ENCODE measurements at regions not wholly inside any gene's neighbourhood (a gene's known extent, or its start where the extent isn't known, plus 50 kb on each side); places are given as distances from the start of the nearest gene placed in this dataset.

DNA sequence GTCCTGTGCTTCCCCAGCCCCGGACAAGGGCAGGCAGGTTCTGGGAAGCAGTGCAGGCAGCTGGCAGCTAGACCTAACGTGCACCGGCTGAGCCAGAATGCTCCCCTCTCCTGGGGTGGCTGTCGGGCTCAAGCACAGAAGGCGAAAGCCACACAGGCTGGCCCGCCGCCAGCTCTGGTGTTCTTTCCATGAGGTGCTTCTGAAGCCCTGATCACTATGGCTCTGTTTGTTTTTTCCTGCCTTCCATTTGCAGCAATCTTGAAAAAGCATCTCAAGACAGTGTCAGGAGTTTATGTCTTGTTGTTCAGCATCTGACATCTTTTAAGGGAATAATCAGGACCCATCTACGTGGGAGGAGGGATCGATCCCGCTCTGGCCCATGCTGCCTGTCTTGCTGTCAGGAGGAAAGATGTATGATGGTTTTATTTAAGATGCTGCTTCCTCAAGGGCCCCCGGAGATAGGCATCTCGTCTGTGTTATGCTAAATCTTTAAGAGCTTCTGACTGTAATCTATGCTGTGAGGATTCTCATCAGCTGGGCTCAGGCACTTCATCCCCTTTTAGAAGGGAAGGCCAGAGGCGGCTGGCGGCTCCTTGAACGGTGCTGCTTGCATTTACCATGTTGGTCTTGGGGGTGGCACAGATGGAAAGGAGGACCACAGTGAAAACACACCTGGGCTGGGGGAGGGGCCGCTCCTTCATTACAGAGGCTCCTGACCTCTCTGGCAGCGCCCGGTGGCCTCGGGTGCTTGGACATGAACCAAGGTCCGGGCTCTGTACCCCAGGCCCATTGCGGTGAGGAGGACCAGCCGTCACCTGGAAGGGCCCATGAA, 118.5 kb upstream of the HDAC4 start:
- H3K36me3 Mint-ChIP-seq (ENCODE audit: low read depth) = no peaks in the 10 kb centered on the region
- no peak overlapping the region for H3K27ac Mint-ChIP-seq
- H3K9me3 Mint-ChIP-seq = no peaks in the 10 kb centered on the region
- H3K27me3 Mint-ChIP-seq (ENCODE audit: insufficient read depth) = peaks cover 7% of the 10 kb centered on the region
- intact Hi-C loops (cut with micrococcal nuclease) = no loop called here
- DNase-seq (ENCODE audit: low spot score) = no peak
- H3K4me3 Mint-ChIP-seq = no peak overlapping the region
- no peaks in the 10 kb centered on the region for H3K4me1 Mint-ChIP-seq (ENCODE audit: low read depth)

DNA sequence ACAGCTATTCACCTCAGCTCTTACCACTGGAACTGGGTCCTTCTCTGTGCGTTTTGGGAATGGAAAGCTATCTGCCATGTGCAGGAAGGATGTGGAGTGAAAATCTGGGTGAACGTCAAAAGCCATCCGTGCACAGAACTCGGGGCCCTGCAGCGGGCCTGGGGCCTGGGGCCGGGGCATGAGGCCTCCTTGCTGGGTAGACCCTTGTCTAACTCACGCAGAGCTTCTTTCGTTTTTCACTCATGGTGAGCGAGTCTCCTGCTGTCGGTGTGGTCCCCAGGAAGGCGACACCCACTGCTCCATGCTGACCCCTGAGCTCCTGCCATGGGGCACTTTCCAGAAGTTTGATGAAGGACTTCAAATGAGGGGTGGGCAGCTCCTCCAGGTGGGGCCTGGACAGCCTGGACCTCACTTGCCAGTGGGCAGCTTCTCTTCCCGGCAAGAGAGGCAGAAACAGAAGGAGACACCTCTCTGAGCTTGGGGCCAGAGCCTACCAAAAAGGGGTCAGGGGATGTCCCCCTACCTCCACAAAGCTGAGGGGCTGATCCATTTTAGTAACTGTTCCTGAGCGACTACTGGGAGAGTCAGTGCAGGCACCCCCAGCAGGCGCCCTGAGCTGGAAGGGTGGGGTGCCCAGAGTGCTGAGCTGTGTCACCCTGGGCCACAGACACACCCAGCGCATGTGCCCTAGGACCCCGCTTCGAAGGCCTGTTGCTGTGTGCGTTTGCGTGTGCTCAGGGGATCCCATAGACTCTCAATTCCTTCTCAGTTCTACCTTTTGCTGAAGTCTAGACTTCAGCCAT, 117.7 kb upstream of the HDAC4 start:
- DNase-seq (ENCODE audit: low spot score) = no peak
- Mint-ChIP-seq H3K4me1 (ENCODE audit: low read depth) (no peaks in the 10 kb centered on the region), H3K27ac (no peak overlapping the region), H3K4me3 (no peak overlapping the region), H3K9me3 (no peaks in the 10 kb centered on the region), H3K36me3 (ENCODE audit: low read depth) (no peaks in the 10 kb centered on the region), H3K27me3 (ENCODE audit: insufficient read depth) (peaks cover 7% of the 10 kb centered on the region)
- intact Hi-C loops (cut with micrococcal nuclease) = no loop called here

DNA sequence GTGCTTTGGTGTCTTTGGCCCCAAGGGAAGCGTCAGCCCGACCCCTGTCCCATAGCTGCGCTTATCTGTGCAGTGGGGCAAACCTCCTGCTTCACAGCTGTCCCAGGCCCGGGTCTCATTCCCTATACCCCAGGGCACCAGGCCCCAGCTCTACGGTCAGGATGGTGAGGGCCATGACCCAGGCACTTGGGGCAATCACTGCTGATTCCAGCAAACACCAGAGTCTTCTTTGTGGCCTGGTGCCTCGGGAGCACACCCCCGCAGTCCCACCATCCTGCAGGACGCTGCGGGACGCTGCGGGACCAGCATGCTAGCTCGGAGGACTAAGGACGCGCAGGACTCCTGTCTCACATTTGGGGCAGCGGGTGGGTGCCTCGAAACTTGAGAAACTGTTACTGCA, 116.9 kb upstream of the HDAC4 start:
- Mint-ChIP-seq H3K4me1 (ENCODE audit: low read depth) (no peaks in the 10 kb centered on the region), H3K27ac (no peak overlapping the region), H3K9me3 (no peaks in the 10 kb centered on the region), H3K27me3 (ENCODE audit: insufficient read depth) (peaks cover 9% of the 10 kb centered on the region), H3K4me3 (no peak overlapping the region), H3K36me3 (ENCODE audit: low read depth) (no peaks in the 10 kb centered on the region)
- no peak for DNase-seq (ENCODE audit: low spot score)
- intact Hi-C loops (cut with micrococcal nuclease) = no loop called here

DNA sequence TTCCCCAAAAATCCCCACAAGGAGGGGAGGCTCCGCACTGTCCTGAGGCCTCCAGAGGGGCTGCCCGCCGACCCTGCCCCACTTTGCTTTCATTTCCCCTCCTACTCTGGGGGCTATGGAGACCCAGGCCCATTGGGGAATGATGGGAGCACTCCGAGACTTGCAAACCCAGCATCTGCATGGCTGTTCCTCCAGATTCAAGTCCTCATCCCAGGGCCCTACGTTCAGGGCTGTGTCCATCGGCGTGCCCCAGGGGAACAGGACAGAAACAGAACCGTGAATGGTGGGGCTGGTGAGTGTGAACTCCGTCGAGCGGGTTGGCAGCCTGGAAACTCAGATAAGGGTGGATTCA, 116.1 kb upstream of the HDAC4 start:
- H3K27ac Mint-ChIP-seq = no peak overlapping the region
- H3K4me1 Mint-ChIP-seq (ENCODE audit: low read depth) = no peaks in the 10 kb centered on the region
- H3K36me3 Mint-ChIP-seq (ENCODE audit: low read depth) = no peaks in the 10 kb centered on the region
- DNase-seq (ENCODE audit: low spot score) = no peak
- intact Hi-C loops (cut with micrococcal nuclease) = no loop called here
- H3K27me3 Mint-ChIP-seq (ENCODE audit: insufficient read depth) = peaks cover 9% of the 10 kb centered on the region
- H3K9me3 Mint-ChIP-seq = no peaks in the 10 kb centered on the region
- no peak overlapping the region for H3K4me3 Mint-ChIP-seq

DNA sequence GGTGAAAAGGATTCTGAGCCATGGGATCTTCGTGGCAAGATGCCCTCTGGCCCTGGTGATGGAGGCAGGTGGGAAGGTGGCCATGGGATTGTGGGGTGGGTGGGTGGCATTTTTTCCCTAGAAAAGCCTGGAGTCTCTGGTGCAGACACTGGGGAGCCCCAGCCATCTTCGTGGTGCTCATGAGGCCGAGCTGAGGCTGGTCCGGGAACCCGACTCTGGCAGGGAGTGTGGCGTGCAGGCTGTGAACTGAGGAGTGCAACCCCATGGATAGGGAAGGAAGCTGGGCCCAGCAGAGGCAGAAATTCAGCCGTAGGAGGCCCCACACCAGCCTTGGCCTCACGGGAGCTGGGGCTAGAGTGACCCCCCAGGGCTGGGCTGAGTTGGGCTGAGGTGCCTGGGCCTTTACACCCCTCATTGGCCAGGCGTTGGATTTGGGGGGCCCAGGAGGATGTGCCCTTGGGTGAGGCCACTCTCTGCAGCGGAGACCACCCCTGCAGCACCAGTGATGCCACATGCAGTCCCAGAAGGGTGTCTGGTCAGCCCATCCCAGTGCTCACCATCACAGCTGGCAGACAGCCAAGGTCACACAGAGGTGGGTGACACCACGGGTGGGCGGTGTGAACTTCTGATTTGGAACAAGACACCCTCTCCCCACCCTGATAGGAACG, 115.6 kb upstream of the HDAC4 start:
- H3K4me3 Mint-ChIP-seq = no peak overlapping the region
- intact Hi-C loops (cut with micrococcal nuclease) = no loop called here
- H3K36me3 Mint-ChIP-seq (ENCODE audit: low read depth) = no peaks in the 10 kb centered on the region
- H3K4me1 Mint-ChIP-seq (ENCODE audit: low read depth) = no peaks in the 10 kb centered on the region
- DNase-seq (ENCODE audit: low spot score) = no peak
- H3K27ac Mint-ChIP-seq = no peak overlapping the region
- peaks cover 8% of the 10 kb centered on the region for H3K27me3 Mint-ChIP-seq (ENCODE audit: insufficient read depth)
- H3K9me3 Mint-ChIP-seq = no peaks in the 10 kb centered on the region

DNA sequence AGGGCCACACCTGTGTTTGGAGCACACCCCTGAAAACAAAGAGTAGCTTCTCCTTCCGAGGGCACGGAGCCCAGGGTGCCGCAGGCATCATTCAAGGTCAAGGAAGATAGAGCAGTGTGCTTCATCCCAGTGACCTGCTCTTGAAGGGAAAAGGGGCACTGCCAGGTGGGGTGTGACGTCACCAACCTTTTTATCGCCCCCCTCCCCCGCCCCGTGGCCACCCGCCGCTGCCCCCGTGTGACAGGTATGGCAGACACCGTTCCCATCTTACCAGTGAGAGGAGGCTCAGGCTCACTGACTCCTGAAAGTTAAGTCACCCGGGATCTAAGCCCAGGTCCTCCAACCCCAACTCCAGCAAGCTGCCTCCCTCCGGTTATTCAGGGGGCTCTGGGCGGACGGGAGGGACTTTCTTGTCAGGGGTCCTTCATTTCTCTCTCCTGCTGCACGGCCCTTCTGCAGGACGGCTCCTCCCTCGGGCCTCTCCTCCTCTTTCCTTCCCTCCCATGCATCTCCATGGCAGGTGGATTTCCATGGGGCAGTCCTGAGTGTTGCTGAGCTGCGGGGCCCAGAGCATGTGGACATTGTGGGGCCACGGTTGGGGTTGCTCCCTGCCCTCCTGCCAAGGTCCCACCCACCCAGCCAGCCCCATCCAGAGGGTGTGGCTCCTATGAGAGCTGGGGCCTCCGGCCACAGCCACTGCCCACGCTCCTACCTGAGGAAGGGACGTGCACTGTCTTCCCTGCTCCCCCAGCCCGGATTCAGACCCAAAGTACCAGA, 114.1 kb upstream of the HDAC4 start:
- Mint-ChIP-seq H3K36me3 (ENCODE audit: low read depth) (no peaks in the 10 kb centered on the region), H3K9me3 (no peaks in the 10 kb centered on the region), H3K27ac (no peak overlapping the region), H3K4me1 (ENCODE audit: low read depth) (no peaks in the 10 kb centered on the region), H3K27me3 (ENCODE audit: insufficient read depth) (peaks cover 5% of the 10 kb centered on the region), H3K4me3 (no peak overlapping the region)
- no peak for DNase-seq (ENCODE audit: low spot score)
- intact Hi-C loops (cut with micrococcal nuclease) = no loop called here

DNA sequence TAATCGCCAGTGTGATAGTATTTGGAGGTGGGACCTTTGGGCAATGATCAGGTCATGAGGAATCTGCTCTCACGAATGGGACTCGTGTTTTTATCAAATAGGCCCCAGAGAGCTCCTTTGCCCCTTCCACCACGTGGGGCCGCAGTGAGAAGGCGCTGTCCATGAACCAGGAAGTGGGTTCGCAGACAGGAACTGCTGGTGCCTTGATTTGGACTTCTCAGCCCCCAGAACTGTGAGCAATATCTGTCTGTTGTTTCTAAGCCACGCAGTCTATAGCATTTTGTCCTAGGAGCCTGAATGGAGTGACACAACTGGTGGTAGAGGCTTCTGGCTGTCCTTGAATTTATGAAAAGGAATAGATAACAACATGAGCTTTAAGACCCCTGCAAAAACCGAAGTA, 111.2 kb upstream of the HDAC4 start:
- H3K9me3 Mint-ChIP-seq = no peaks in the 10 kb centered on the region
- intact Hi-C loops (cut with micrococcal nuclease) = no loop called here
- H3K4me1 Mint-ChIP-seq (ENCODE audit: low read depth) = no peaks in the 10 kb centered on the region

DNA sequence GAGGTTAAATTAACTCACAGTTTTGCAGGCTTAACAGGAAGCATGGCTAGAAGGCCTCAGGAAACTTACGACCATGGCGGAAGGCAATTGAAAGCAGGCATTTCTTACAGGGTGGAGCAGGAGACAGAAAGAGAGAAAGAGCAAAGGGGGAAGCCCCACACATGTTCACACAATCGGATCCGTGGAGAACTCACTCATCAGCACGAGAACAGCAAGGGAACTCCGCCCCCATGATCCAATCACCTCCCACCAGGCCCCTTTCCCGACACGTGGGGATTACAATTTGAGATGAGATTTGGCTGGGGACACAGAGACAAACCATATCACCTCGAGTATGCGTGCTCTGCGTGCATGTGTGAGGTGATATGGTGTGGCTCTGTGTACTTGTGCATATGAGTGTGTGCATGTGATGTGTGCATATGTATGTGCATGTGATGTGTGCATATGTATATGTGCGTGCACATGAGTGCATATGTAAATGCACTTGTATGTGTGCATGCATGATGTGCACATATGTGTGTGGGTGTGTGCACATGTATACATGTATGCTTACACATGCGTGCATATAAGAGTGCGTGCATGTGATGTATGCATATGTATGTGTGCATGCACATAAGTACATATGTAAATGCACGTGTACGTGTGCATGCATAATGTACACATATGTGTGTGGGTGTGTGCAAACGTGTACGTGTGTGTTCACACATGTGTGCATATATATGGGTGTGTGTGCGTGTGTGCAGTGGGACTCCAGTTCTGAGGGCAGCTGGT, 108.7 kb upstream of the HDAC4 start:
- Mint-ChIP-seq H3K27ac (no peak overlapping the region), H3K9me3 (no peaks in the 10 kb centered on the region), H3K27me3 (ENCODE audit: insufficient read depth) (peaks cover 2% of the 10 kb centered on the region), H3K4me3 (no peak overlapping the region), H3K36me3 (ENCODE audit: low read depth) (no peaks in the 10 kb centered on the region), H3K4me1 (ENCODE audit: low read depth) (no peaks in the 10 kb centered on the region)
- DNase-seq (ENCODE audit: low spot score) = no peak
- intact Hi-C loops (cut with micrococcal nuclease) = no loop called here

More for the DNA sequence above, 111.2 kb upstream of the HDAC4 start:
- Mint-ChIP-seq H3K36me3 (ENCODE audit: low read depth) (no peaks in the 10 kb centered on the region), H3K4me3 (no peak overlapping the region), H3K27me3 (ENCODE audit: insufficient read depth) (peaks cover 2% of the 10 kb centered on the region), H3K27ac (no peak overlapping the region)
- DNase-seq (ENCODE audit: low spot score) = no peak

DNA sequence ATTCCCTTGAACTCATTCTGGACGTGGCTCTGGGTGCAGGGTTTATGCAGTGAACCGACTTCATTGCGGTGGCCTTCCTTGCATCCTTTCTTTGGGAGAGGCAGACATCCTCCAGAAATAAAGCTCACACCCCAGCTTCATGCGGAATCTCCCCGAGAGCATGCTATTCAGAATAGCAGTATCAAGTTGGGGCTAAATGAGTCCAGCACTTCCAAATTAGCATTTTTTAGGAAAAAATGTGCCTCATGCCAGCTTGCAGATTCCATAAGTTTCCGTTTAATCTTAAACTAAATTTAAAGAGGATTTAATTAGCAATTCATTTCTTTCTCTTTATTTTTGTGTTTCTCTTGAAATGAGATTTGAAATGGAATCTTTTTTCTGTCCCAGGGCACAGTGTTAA, 107.4 kb upstream of the HDAC4 start:
- Mint-ChIP-seq H3K27me3 (ENCODE audit: insufficient read depth) (peaks cover 2% of the 10 kb centered on the region), H3K9me3 (no peaks in the 10 kb centered on the region), H3K36me3 (ENCODE audit: low read depth) (no peaks in the 10 kb centered on the region), H3K4me3 (no peak overlapping the region), H3K27ac (no peak overlapping the region), H3K4me1 (ENCODE audit: low read depth) (no peaks in the 10 kb centered on the region)
- intact Hi-C loops (cut with micrococcal nuclease) = no loop called here
- DNase-seq (ENCODE audit: low spot score) = no peak

DNA sequence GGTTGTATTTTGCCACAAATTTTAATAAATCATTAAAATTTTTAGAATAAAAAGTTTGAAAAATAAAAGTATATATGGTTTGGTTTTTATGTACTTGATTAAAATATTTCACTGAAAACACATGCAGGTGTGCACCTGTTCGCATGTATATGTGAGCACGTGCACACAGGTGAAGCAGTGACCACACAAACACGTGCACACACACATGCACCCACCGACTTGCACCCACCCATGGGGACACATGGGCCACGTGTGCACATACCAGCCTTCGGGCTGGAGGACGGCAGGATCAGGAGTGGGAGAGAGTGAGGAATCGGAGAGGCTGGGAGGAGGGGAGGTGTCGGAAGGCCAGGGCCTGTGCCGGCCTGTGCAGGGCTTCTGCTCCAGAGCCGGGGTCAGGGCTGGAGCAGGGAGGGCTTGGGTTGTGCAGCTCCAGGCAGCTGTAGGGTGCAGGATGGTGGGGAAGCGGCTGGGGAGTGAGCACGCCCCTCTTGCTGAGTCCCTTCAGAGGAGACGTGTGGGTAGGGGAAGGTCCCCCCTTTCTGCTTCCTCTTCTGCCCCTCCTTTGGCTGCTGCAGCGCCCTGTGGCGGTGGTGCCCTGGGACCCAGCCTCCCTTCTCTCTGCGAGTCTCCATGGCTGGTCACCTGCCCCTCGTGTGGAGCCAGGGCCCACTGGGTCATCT, 106.9 kb upstream of the HDAC4 start:
- no peak overlapping the region for H3K27ac Mint-ChIP-seq
- no peaks in the 10 kb centered on the region for H3K36me3 Mint-ChIP-seq (ENCODE audit: low read depth)
- DNase-seq (ENCODE audit: low spot score) = no peak
- intact Hi-C loops (cut with micrococcal nuclease) = no loop called here
- no peaks in the 10 kb centered on the region for H3K9me3 Mint-ChIP-seq
- H3K4me1 Mint-ChIP-seq (ENCODE audit: low read depth) = no peaks in the 10 kb centered on the region
- H3K27me3 Mint-ChIP-seq (ENCODE audit: insufficient read depth) = no peaks in the 10 kb centered on the region
- H3K4me3 Mint-ChIP-seq = no peak overlapping the region

DNA sequence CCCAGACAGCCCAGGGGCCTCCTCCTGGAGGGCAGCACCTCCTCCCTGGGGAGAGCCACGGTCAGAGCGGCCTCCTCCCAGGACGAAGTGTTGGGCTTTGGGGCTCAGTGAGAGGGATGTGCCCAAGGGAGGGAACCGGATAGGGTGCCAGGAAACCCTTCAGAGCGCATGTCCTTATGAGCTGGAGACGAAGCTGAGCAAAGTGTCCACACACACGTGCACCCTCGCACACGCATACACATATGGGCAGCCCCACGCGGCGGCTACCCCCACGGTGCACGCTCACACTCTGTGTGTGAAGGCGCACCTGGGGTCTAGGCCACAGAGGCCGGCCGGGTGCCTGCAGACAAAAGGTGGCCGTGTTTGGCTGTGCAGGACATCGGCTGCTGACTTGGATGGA, 106.1 kb upstream of the HDAC4 start:
- no peak overlapping the region for H3K4me3 Mint-ChIP-seq
- intact Hi-C loops (cut with micrococcal nuclease) = no loop called here
- no peak for DNase-seq (ENCODE audit: low spot score)
- no peak overlapping the region for H3K27ac Mint-ChIP-seq
- no peaks in the 10 kb centered on the region for H3K27me3 Mint-ChIP-seq (ENCODE audit: insufficient read depth)
- H3K36me3 Mint-ChIP-seq (ENCODE audit: low read depth) = no peaks in the 10 kb centered on the region
- no peaks in the 10 kb centered on the region for H3K4me1 Mint-ChIP-seq (ENCODE audit: low read depth)
- H3K9me3 Mint-ChIP-seq = no peaks in the 10 kb centered on the region

Data from activated T-helper 1 cell treated with anti-CD3 and anti-CD28 coated beads, Interleukin-12 subunit alpha, Interleukin-12 subunit beta, Interleukin-2, Interleukin-4 antibody, amounts not matched to agents 30 ng/mL and 10 ng/mL and 1 ng/mL, durations not matched to agents 14 hours and 24 hours and 36 hours (primary cell).